Mammary epithelial cell (primary cell): ENCODE measurements at regions not wholly inside any gene's neighbourhood (a gene's known extent, or its start where the extent isn't known, plus 50 kb on each side); places are given as distances from the start of the nearest gene placed in this dataset.

ENCODE experiments used
- CTCF ChIP-seq, 2 donors: IDR thresholded peaks in 1 of 2; conservative IDR thresholded peaks in 1 of 2; 2 replicates each; pipeline ENCODE4 v1.5.1; 2011 to 2012; ENCODE audit warnings: inconsistent platforms in 2 of 2, low read length in 2 of 2, mild to moderate bottlenecking in 2 of 2, control low read depth in 1 of 2, low read depth in 1 of 2; ENCODE audit not compliant: insufficient read depth in 1 of 2; ENCODE audit errors: extremely low read depth in 1 of 2
- EZH2 ChIP-seq: IDR thresholded peaks from 2 replicates; pipeline ENCODE4 v1.6.1; 2012; ENCODE audit warnings: low read length, inconsistent platforms, borderline replicate concordance

DNA sequence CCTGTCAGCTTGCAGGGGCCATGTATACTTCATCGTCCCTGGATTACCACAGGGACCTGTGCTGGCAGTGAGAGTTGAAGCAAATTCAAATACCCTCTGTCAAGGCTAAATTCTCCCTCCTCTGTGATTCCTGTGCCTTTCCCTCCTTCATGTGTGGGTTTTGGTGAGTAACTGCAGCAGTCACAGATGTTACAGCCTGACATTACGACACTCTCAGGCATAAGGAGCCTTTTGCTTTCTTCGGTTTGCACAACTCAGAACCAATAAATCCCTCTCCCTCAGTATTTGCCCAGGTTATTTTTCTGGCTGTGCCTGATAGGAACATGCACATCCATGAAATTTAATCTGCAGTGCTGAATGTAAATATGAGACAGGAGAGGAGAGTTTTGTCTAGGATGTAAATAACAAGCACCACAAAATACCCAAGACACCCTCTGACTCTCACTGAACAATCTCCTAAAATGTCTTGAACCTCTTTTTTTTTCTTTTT, 997.2 kb upstream of the GHITM start:
- TF ChIP-seq CTCF (conservative IDR thresholded peaks at IDR 0.05 in 1 of 2, IDR thresholded peaks at IDR 0.05 in 1 of 2; ENCODE audit: extremely low read depth in 1 of 2, insufficient read depth in 1 of 2, low read depth in 1 of 2, low read length in 2 of 2) (no peak), EZH2 (no peak)
